HG02970 (cell line): ENCODE measurements at regions not wholly inside any gene's neighbourhood (a gene's known extent, or its start where the extent isn't known, plus 50 kb on each side); places are given as distances from the start of the nearest gene placed in this dataset.
"Not testable (repeated sequence)": the region's sequence is repeated elsewhere in the genome, so short reads cannot be mapped to it uniquely, and the experiment has no call there.

Experiments
- ATAC-seq: cut with Tn5 transposase; IDR thresholded peaks from one replicate; pipeline ENCODE4 v1.9.1; 2021; ENCODE audit warnings: mild to moderate bottlenecking, moderate library complexity, moderate number of reproducible peaks; ENCODE audit not compliant: unreplicated experiment, low FRiP score

DNA sequence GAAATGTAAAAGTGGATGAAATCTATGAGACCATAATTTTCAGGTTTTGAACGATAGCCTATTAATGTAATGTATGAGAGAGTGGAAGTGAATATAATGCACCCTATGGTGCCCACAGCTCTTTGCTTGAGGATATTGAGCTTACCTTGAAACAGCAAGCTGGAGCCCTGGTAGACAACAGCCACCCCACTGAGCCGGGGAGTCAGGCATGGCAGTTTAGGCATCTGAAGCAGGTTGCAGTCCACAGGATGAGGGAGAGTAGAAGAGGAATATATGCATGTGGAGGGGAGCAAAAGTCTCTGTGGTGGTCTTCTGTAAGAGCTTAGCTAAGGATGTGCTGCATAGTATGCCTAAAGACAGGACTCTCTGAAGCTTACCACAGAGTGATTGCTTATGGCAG is 817.3 kb downstream of the DNAJB9 start:
- ATAC-seq = no peak

DNA sequence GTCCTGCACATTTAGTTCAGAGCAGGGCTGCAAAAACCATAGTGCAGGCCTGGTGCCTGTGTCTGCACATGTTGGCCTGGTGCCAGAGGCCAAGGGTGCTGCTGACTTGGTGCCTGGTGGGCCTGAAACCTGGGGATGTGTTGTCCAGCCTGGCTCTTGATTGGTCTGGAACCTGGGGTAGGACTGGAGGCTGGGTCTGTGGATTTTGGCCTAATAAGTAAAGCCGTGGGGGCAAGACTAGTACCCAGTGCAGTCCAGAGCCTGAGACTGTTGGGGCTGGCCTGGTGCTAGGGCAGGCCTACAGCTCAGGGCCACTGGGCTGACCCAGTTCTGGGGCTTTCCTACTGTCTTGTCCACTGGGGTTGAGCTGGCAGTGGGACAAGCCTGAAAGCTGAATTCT is 817.9 kb downstream of the DNAJB9 start:
- no peak for ATAC-seq

DNA sequence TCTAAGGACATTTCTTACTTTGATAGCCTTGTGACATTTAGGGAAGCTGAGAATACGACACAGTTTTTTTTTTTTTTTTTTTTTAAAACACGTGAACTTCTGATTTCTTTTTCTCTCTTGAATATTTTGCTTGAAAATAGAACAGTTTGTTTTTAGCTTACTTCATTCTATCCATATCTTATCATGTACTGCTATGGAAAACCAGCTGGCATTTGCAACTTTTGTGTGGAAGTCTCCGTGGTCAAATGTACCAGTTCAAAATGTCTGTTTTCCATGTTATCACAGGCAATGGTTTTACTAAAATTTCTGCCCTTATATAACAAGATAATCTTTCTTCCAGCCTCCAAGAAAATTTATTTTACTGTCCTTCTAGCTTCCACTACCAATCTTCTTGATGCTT is 821.6 kb downstream of the DNAJB9 start:
- no peak for ATAC-seq

DNA sequence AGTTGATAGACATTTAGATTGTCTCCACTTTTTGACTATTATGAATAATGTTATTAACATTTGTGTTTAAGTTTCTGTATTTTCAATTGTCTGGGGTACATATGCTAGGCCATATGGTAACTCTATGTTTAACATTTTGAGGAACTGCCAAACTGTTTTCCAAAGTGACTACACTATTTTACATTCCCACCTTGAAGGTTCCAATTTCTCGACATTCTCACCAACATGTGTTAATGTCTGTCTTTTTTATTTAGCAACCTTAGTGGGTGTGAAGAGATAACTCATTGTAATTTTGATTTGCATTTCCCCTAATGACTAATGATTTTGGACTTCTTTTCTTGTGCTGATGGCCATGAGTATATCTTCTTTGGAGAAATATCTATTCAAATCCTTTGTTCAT is 832.4 kb downstream of the DNAJB9 start:
- ATAC-seq = no peak

DNA sequence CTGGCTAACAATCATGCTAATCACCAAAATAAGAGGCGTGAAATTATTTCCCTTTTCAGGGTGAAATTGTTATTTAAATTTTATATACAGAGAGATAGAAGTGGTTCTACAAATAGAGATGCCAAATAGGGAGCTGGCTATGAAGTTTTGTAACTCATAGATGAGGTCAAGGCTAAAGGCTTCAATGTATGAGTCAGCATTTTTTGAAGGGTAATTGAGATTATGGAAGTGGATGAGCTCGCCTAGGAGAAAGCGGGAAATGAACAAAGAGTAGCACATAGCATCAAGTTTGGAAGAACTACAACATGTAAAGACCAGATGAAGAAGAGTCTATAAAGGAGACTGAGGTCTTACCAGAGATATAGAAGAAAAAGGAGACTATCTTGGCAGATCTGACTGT is 838.1 kb downstream of the DNAJB9 start:
- ATAC-seq = no peak

DNA sequence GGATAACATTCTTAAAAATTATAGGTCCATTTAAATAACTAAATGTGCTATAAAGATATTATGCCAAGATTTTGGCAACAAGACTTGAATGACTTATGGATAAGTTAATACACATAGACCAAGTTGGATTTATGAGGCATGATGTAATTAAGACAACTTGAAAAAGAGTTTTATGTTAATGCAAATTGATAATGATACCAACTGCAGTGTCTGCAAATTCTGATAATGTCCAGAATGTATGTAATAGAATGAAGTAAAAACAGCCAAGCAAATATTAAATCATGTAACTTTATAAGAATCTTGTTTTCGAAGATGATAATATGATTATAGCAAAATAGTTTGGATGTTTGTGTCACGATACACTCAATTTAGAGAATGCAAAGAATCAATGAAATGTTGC is 868.3 kb downstream of the DNAJB9 start:
- no peak for ATAC-seq

GRCh38 chr7:109449760-109450159 is 880.1 kb downstream of the DNAJB9 start:
- no peak for ATAC-seq

GRCh38 chr7:109456116-109456515 is 886.4 kb downstream of the DNAJB9 start:
- no peak for ATAC-seq

GRCh38 chr7:109460296-109460695 is 890.6 kb downstream of the DNAJB9 start:
- no peak for ATAC-seq

- ATAC-seq = no peak
Observed at GRCh38 chr7:109462171-109462570, 892.5 kb downstream of the DNAJB9 start.

DNA sequence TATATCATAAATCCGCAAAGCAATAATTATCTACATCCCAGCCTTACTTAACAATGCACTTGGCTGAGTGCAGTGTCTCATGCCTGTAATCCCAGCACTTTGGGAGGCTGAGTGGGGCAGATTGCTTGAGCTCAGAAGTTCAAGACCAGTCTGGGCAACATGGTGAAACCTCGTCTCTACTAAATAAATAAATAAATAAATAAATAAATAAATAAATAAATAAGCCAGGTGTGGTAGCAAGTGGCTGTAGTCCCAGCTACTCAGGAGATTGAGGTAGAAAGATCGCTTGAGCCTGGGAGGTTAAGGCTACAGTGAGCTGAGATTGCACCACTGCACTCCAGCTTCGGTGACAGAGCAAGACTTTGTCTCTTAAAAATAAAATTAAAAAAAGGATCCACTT is 898.1 kb downstream of the DNAJB9 start:
- ATAC-seq = not testable (repeated sequence)

GRCh38 chr7:109473172-109473571 is 903.5 kb downstream of the DNAJB9 start:
- no peak for ATAC-seq

- ATAC-seq = no peak
Observed at GRCh38 chr7:109476409-109476808, 906.7 kb downstream of the DNAJB9 start.

DNA sequence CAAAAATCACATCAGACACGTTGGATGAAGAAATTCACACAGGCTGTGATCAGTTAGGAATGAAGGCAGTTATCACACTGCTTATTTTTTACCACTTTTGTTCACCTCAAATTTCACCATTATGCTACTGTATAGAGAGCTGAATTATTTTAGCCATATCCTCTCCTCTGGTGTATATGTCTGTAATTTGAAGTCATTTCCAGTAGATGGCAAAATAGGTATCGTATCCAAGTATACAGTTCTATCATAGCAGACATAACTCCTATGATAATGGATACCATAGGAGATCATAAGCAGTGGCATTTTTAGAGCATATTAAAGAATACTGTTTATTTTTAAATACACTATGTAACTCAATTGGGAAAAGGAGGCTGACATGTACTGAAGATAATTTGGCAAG is 909.7 kb downstream of the DNAJB9 start:
- ATAC-seq = no peak

GRCh38 chr7:109490607-109491006 is 920.9 kb downstream of the DNAJB9 start:
- not testable (repeated sequence) for ATAC-seq

DNA sequence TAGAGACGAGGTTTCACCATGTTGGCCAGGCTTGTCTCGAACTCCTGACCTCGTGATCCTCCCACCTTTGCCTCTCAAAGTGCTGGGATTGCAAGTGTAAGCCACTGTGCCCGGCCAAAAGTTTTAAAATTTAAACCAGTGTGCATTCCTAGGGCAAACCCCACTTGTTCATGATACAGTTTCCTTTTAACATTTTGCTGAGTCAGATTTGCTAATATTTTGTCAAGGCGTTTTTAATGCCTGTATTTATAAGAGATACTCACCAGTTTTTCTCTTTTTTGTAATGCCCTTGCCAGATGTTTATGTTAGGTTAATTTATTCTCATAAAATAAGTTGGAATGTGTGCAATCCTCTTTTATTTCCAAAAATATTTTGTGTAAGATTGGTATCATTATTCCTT is 927.4 kb downstream of the DNAJB9 start:
- ATAC-seq = no peak

- ATAC-seq = no peak
Observed at GRCh38 chr7:109498131-109498530, 928.5 kb downstream of the DNAJB9 start.

GRCh38 chr7:109503421-109503820 is 933.7 kb downstream of the DNAJB9 start:
- no peak for ATAC-seq

GRCh38 chr7:109522585-109522984 is 952.9 kb downstream of the DNAJB9 start:
- no peak for ATAC-seq

DNA sequence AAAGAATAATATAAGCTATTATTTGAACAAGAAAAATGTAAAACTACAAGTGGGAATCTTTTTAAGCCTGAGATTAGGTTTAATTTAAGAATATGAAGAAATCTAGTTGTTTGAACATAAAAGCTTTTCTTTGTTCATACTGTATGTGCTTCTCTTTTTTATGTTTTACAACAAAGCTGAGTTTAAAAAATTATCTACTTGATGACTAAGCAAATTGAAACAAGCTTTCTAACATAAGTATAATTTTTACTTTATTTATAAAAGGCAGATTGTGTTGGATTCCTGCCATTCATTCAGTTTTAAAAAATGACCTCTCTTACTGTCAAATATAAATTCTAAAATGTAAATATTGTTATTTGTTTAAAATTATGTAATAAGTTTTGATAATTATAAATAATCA is 958.2 kb downstream of the DNAJB9 start:
- ATAC-seq = no peak

DNA sequence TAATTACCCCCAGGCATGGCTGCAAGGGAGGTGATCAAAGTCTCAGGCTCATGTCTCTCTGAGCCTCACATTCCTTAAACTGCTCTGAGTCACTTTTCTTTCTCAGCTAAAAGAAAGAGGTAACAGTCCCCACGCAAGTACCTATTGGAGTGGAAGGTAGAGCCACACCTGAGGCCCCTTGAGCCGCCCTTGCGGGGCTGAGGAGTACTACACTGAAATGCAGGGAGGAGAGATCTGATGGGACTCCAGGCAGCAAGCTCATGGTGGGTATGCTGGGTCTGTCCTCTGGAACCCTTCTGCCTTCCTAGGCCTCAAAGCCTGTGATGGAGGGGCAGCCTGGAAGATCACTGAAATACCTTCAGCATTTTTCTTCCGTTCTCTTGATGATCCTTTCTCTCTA is 960.0 kb downstream of the DNAJB9 start:
- ATAC-seq = no peak

DNA sequence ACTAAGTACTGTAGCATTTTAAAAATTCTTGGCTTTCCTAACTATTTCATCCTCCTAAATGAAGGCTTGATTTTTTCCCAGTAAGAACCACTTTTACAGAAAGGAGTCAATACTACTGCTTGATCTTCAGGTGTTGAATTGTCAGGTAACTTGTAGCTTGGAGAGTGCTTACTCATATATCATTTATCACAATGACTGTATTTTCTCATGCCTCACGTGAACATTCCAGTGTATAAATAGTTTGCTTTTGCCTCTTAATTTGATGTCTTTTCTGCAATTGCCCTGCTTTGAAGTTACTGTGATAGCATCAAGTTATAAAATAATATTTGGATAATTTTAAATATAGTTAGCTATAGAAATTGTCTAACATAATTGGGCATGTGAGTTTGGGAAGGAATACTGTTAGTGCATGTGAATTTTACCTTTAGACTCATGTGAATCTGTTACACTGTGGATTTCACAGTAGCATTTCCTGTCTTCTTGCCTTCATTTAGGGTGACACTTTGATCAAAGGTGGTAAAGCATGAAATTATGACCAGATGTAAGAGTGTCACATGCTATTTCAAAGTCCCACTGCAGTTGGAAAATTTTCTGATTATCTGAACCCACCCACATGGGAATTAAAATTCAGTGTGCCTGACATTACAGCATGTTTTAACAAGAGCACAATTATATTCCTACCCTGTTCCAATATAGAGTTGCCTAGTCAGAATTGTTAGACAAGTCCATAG is 962.8 kb downstream of the DNAJB9 start:
- no peak for ATAC-seq

GRCh38 chr7:109545686-109546085 is 976.0 kb downstream of the DNAJB9 start:
- ATAC-seq = no peak
